ENCODE measurements at regions not wholly inside any gene's neighbourhood (a gene's known extent, or its start where the extent isn't known, plus 50 kb on each side); places are given as distances from the start of the nearest gene placed in this dataset.
A peak's percentile ranks its signal among the peaks of the same experiment; 100 is the strongest.

GRCh38 chr4:159463235-159463634, 360.4 kb downstream of the RAPGEF2 start:
- no peak for DNase-seq
- no peak for TF ChIP-seq GATA1 (IDR thresholded peaks at IDR 0.05; ENCODE audit: low read depth, low read length)
- no peak for TF ChIP-seq POLR2A (IDR thresholded peaks at IDR 0.05; ENCODE audit: low read length)

GRCh38 chr4:159464302-159464701, 361.4 kb downstream of the RAPGEF2 start:
- no peak for DNase-seq
- no peak for TF ChIP-seq GATA1 (IDR thresholded peaks at IDR 0.05; ENCODE audit: low read depth, low read length)
- no peak for TF ChIP-seq POLR2A (IDR thresholded peaks at IDR 0.05; ENCODE audit: low read length)

GRCh38 chr4:159476886-159477285, 374.0 kb downstream of the RAPGEF2 start:
- no peak for DNase-seq
- no peak for TF ChIP-seq GATA1 (IDR thresholded peaks at IDR 0.05; ENCODE audit: low read depth, low read length)

GRCh38 chr4:159480826-159481225, 377.9 kb downstream of the RAPGEF2 start:
- DNase-seq, result no peak
- TF ChIP-seq GATA1 (IDR thresholded peaks at IDR 0.05; ENCODE audit: low read depth, low read length) (no peak), POLR2A (IDR thresholded peaks at IDR 0.05; ENCODE audit: low read length) (no peak)

- no peak for DNase-seq
- no peak for TF ChIP-seq POLR2A (IDR thresholded peaks at IDR 0.05; ENCODE audit: low read length)
- no peak for TF ChIP-seq GATA1 (IDR thresholded peaks at IDR 0.05; ENCODE audit: low read depth, low read length)
Measured at GRCh38 chr4:159481936-159482335, 379.1 kb downstream of the RAPGEF2 start.

GRCh38 chr4:159483110-159483781, 380.4 kb downstream of the RAPGEF2 start:
- TF ChIP-seq POLR2A (IDR thresholded peaks at IDR 0.05; ENCODE audit: low read length), result no peak
- TF ChIP-seq GATA1 (IDR thresholded peaks at IDR 0.05; ENCODE audit: low read depth, low read length), result no peak
- DNase-seq, result no peak

- no peak for TF ChIP-seq POLR2A (IDR thresholded peaks at IDR 0.05; ENCODE audit: low read length)
- TF ChIP-seq GATA1 (IDR thresholded peaks at IDR 0.05; ENCODE audit: low read depth, low read length), result no peak
- no peak for DNase-seq
Measured at GRCh38 chr4:159483782-159484741, 381.2 kb downstream of the RAPGEF2 start.

GRCh38 chr4:159484864-159485263, 382.0 kb downstream of the RAPGEF2 start:
- no peak for DNase-seq
- no peak for TF ChIP-seq GATA1 (IDR thresholded peaks at IDR 0.05; ENCODE audit: low read depth, low read length)
- no peak for TF ChIP-seq POLR2A (IDR thresholded peaks at IDR 0.05; ENCODE audit: low read length)

GRCh38 chr4:159487284-159487747, 384.4 kb downstream of the RAPGEF2 start:
- TF ChIP-seq POLR2A (IDR thresholded peaks at IDR 0.05; ENCODE audit: low read length) (no peak), GATA1 (IDR thresholded peaks at IDR 0.05; ENCODE audit: low read depth, low read length) (no peak)
- DNase-seq, result peak; percentile 63 to 79

GRCh38 chr4:159489646-159490045, 386.8 kb downstream of the RAPGEF2 start:
- DNase-seq, result no peak
- TF ChIP-seq GATA1 (IDR thresholded peaks at IDR 0.05; ENCODE audit: low read depth, low read length), result no peak
- TF ChIP-seq POLR2A (IDR thresholded peaks at IDR 0.05; ENCODE audit: low read length), result no peak

- DNase-seq, result no peak
- TF ChIP-seq GATA1 (IDR thresholded peaks at IDR 0.05; ENCODE audit: low read depth, low read length) (no peak), POLR2A (IDR thresholded peaks at IDR 0.05; ENCODE audit: low read length) (no peak)
Measured at GRCh38 chr4:159495515-159496236, 392.8 kb downstream of the RAPGEF2 start.

- TF ChIP-seq GATA1 (IDR thresholded peaks at IDR 0.05; ENCODE audit: low read depth, low read length) (no peak), POLR2A (IDR thresholded peaks at IDR 0.05; ENCODE audit: low read length) (no peak)
- DNase-seq, result no peak
Measured at GRCh38 chr4:159496248-159496647, 393.4 kb downstream of the RAPGEF2 start.

GRCh38 chr4:159497936-159498335, 395.1 kb downstream of the RAPGEF2 start:
- no peak for DNase-seq
- no peak for TF ChIP-seq POLR2A (IDR thresholded peaks at IDR 0.05; ENCODE audit: low read length)
- no peak for TF ChIP-seq GATA1 (IDR thresholded peaks at IDR 0.05; ENCODE audit: low read depth, low read length)

Data from erythroblast (primary cell).